Mesenchymal stem cell (in vitro differentiated cells and primary cell): ENCODE measurements at regions not wholly inside any gene's neighbourhood (a gene's known extent, or its start where the extent isn't known, plus 50 kb on each side); places are given as distances from the start of the nearest gene placed in this dataset.
A peak's percentile ranks its signal among the peaks of the same experiment; 100 is the strongest.
"Not testable (repeated sequence)": the region's sequence is repeated elsewhere in the genome, so short reads cannot be mapped to it uniquely, and the experiment has no call there.

Experiments
- DNase-seq: peaks from one replicate; pipeline ENCODE4 v3.0.0-alpha.2; 2013
- H2AFZ ChIP-seq: one replicate; pipeline ENCODE4 v1.6.1; 2013; ENCODE audit warnings: low read depth, mild to moderate bottlenecking, control low read depth, inconsistent platforms, low read length, moderate library complexity
- H2AK5ac ChIP-seq: 2 replicates; pipeline ENCODE4 v1.6.1; 2013; ENCODE audit warnings: low read length, moderate library complexity, mild to moderate bottlenecking, inconsistent platforms; ENCODE audit not compliant: severe bottlenecking
- H2BK120ac ChIP-seq: one replicate; pipeline ENCODE4 v1.6.1; 2013; ENCODE audit warnings: low read depth, mild to moderate bottlenecking, inconsistent platforms, low read length, moderate library complexity
- H2BK12ac ChIP-seq, 2 experiments: one replicate each; pipeline ENCODE4 v1.6.1; 2013; ENCODE audit warnings: inconsistent platforms in 2 of 2, low read length in 2 of 2, mild to moderate bottlenecking in 2 of 2, moderate library complexity in 2 of 2, control low read depth in 1 of 2
- H2BK15ac ChIP-seq: one replicate; pipeline ENCODE4 v1.6.1; 2013; ENCODE audit warnings: mild to moderate bottlenecking, low read depth, inconsistent platforms; ENCODE audit not compliant: poor library complexity, severe bottlenecking
- H2BK5ac ChIP-seq: 2 replicates; pipeline ENCODE4 v1.6.1; 2013; ENCODE audit warnings: low read depth, mild to moderate bottlenecking, low read length, control low read depth, inconsistent platforms; ENCODE audit not compliant: poor library complexity, severe bottlenecking
- H3K14ac ChIP-seq, 2 experiments: one replicate each; pipeline ENCODE4 v1.6.1; 2013; ENCODE audit warnings: inconsistent platforms in 2 of 2, low read length in 2 of 2, control low read depth in 1 of 2, mild to moderate bottlenecking in 1 of 2, moderate library complexity in 1 of 2
- H3K18ac ChIP-seq, 2 experiments: one replicate each; pipeline ENCODE4 v1.6.1; 2013; ENCODE audit warnings: inconsistent platforms in 2 of 2, low read length in 2 of 2, control low read depth in 1 of 2, low read depth in 1 of 2, mild to moderate bottlenecking in 1 of 2
- H3K23ac ChIP-seq, 2 experiments: one replicate each; pipeline ENCODE4 v1.6.1; 2013; ENCODE audit warnings: inconsistent platforms in 2 of 2, low read length in 2 of 2, mild to moderate bottlenecking in 2 of 2, moderate library complexity in 2 of 2, control low read depth in 1 of 2
- H3K27ac ChIP-seq: 2 replicates; pipeline ENCODE4 v1.5.1; 2013; ENCODE audit warnings: mild to moderate bottlenecking, moderate library complexity, low read length, control low read depth, inconsistent platforms; ENCODE audit not compliant: poor library complexity, severe bottlenecking
- H3K27me3 ChIP-seq, 2 experiments: 2 replicates each; pipeline versions ENCODE4 v1.6.1 to v1.7.0; 2013; ENCODE audit warnings: low read length in 2 of 2, mild to moderate bottlenecking in 2 of 2, moderate library complexity in 2 of 2, control low read depth in 1 of 2, inconsistent platforms in 1 of 2; ENCODE audit not compliant: control insufficient read depth in 1 of 2, insufficient read depth in 1 of 2
- H3K36me3 ChIP-seq, 2 experiments: 2 replicates each; pipeline versions ENCODE4 v1.6.1 to v1.7.0; 2013; ENCODE audit warnings: low read length in 2 of 2, control low read depth in 1 of 2, inconsistent platforms in 1 of 2, low read depth in 1 of 2, mild to moderate bottlenecking in 1 of 2; ENCODE audit not compliant: insufficient read depth in 2 of 2, control insufficient read depth in 1 of 2
- H3K4ac ChIP-seq, 2 experiments: one replicate each; pipeline ENCODE4 v1.6.1; 2013; ENCODE audit warnings: inconsistent platforms in 2 of 2, low read length in 2 of 2, mild to moderate bottlenecking in 2 of 2, moderate library complexity in 2 of 2, control low read depth in 1 of 2, low read depth in 1 of 2
- H3K4me1 ChIP-seq: 2 replicates; pipeline ENCODE4 v1.6.1; 2013; ENCODE audit warnings: low read depth, low read length, control low read depth; ENCODE audit not compliant: control insufficient read depth, insufficient read depth
- H3K4me2 ChIP-seq: 2 replicates; pipeline ENCODE4 v1.6.1; 2013; ENCODE audit warnings: low read length, mild to moderate bottlenecking, inconsistent platforms; ENCODE audit not compliant: poor library complexity, severe bottlenecking
- H3K4me3 ChIP-seq, 2 experiments: 2 replicates each; pipeline versions ENCODE4 v1.5.1 to v1.7.0; 2013; ENCODE audit warnings: low read length in 2 of 2, mild to moderate bottlenecking in 2 of 2, control low read depth in 1 of 2, low read depth in 1 of 2; ENCODE audit not compliant: insufficient read depth in 1 of 2
- H3K79me1 ChIP-seq: replicated peaks from 2 replicates; pipeline ENCODE4 v1.6.1; 2013; ENCODE audit warnings: mild to moderate bottlenecking, control low read depth, low read length, inconsistent platforms; ENCODE audit not compliant: poor library complexity, severe bottlenecking
- H3K9ac ChIP-seq: 2 replicates; pipeline ENCODE4 v1.7.0; 2013; ENCODE audit warnings: mild to moderate bottlenecking, low read length, moderate library complexity
- H3K9me3 ChIP-seq: 2 replicates; pipeline ENCODE4 v1.7.0; 2013; ENCODE audit warnings: mild to moderate bottlenecking, low read length; ENCODE audit not compliant: control insufficient read depth
- H4K8ac ChIP-seq: one replicate; pipeline ENCODE4 v1.6.1; 2013; ENCODE audit warnings: inconsistent platforms, mild to moderate bottlenecking, low read length, moderate library complexity
- H4K91ac ChIP-seq: one replicate; pipeline ENCODE4 v1.6.1; 2013; ENCODE audit warnings: mild to moderate bottlenecking, low read length, inconsistent platforms
- WGBS: methylation state at CpG from one replicate; pipeline ENCODE4 v1.1.7; 2013; ENCODE audit warnings: mixed read lengths; 5-methylcytosine and 5-hydroxymethylcytosine counted together

- H3K4me2 ChIP-seq, H3K23ac ChIP-seq, H3K4ac ChIP-seq, H4K8ac ChIP-seq, H2AK5ac ChIP-seq, DNase-seq, H3K18ac ChIP-seq, H3K36me3 ChIP-seq, H4K91ac ChIP-seq, H2BK120ac ChIP-seq, H3K9ac ChIP-seq, H2BK15ac ChIP-seq, H2BK5ac ChIP-seq, H3K79me1 ChIP-seq, H3K14ac ChIP-seq, H3K27me3 ChIP-seq, H3K4me1 ChIP-seq, H3K9me3 ChIP-seq, H3K4me3 ChIP-seq, H2AFZ ChIP-seq, H3K27ac ChIP-seq, H2BK12ac ChIP-seq: not testable (repeated sequence)
- WGBS: no CpG with 5 or more reads among the region's 6 CpGs
Measured at GRCh38 chr3:22849583-22849982, 353.5 kb upstream of the UBE2E2 start.

- Histone ChIP-seq H2BK12ac (no peak overlapping the region), H2BK15ac (no peak overlapping the region), H3K4me1 (no peaks in the 10 kb centered on the region), H2BK120ac (no peak overlapping the region), H3K23ac (no peak overlapping the region), H3K9me3 (no peaks in the 10 kb centered on the region), H4K8ac (no peak overlapping the region), H3K27me3 (no peaks in the 10 kb centered on the region), H2AFZ (no peak overlapping the region), H3K27ac (no peak overlapping the region), H4K91ac (no peak overlapping the region), H3K18ac (no peak overlapping the region), H2BK5ac (no peak overlapping the region), H2AK5ac (no peak overlapping the region), H3K14ac (no peak overlapping the region), H3K4me2 (no peak overlapping the region), H3K4ac (no peak overlapping the region), H3K36me3 (no peaks in the 10 kb centered on the region), H3K4me3 (no peak overlapping the region), H3K9ac (no peak overlapping the region), H3K79me1 (no peaks in the 10 kb centered on the region)
- DNase-seq: no peak
- 77% methylated on average over 2 of the region's 3 CpGs for WGBS
Measured at GRCh38 chr3:22856811-22857210, 346.3 kb upstream of the UBE2E2 start.

GRCh38 chr3:22858486-22858885, 344.6 kb upstream of the UBE2E2 start:
- H2AK5ac ChIP-seq: no peak overlapping the region
- 80% methylated on average over 2 of the region's 2 CpGs for WGBS

DNA sequence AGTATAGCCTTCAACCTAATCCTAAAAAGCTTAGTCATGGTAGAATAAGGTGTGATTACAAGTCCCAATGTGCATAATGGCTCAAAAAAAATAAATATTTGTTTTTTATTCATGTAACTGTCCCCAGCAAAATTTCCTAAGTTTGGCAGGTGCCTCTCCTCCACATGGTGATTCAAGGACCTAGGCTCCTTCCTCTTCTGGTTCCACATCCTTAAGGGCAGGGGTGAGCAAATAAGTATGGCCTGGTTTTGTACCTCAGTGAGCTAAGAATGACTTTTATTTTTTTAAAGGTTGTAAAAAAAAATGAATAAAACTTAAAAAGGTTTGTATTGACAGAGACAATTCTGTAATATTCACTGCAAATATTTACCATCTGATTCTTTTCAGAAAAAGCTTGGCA, 343.5 kb upstream of the UBE2E2 start:
- H4K8ac ChIP-seq: no peak overlapping the region
- no peak overlapping the region for H3K14ac ChIP-seq
- H3K4ac ChIP-seq: no peak overlapping the region
- no peaks in the 10 kb centered on the region for H3K27me3 ChIP-seq
- H4K91ac ChIP-seq: no peak overlapping the region
- no peak overlapping the region for H2AK5ac ChIP-seq
- H3K23ac ChIP-seq: no peak overlapping the region
- H3K18ac ChIP-seq: no peak overlapping the region
- no peak overlapping the region for H2BK12ac ChIP-seq
- H3K9me3 ChIP-seq: no peaks in the 10 kb centered on the region
- no peak overlapping the region for H3K27ac ChIP-seq
- no peak overlapping the region for H3K9ac ChIP-seq
- no peak overlapping the region for H2BK120ac ChIP-seq
- H2BK5ac ChIP-seq: no peak overlapping the region
- no peaks in the 10 kb centered on the region for H3K79me1 ChIP-seq
- no peak overlapping the region for H2AFZ ChIP-seq
- DNase-seq: no peak
- no peak overlapping the region for H3K4me2 ChIP-seq
- no peaks in the 10 kb centered on the region for H3K4me1 ChIP-seq
- H2BK15ac ChIP-seq: no peak overlapping the region
- H3K36me3 ChIP-seq: no peaks in the 10 kb centered on the region
- no peak overlapping the region for H3K4me3 ChIP-seq

More at GRCh38 chr3:22858486-22858885, 344.6 kb upstream of the UBE2E2 start:
- H4K91ac ChIP-seq: no peak overlapping the region
- no peak overlapping the region for H4K8ac ChIP-seq
- no peak overlapping the region for H3K4me3 ChIP-seq
- no peak overlapping the region for H3K14ac ChIP-seq
- peak overlapping the region; percentile 44 for H2BK5ac ChIP-seq
- no peak overlapping the region for H2BK15ac ChIP-seq
- no peaks in the 10 kb centered on the region for H3K27me3 ChIP-seq
- no peak overlapping the region for H2AFZ ChIP-seq
- no peak overlapping the region for H3K23ac ChIP-seq
- H3K4me2 ChIP-seq: no peak overlapping the region
- H3K36me3 ChIP-seq: no peaks in the 10 kb centered on the region
- no peak for DNase-seq
- no peak overlapping the region for H3K27ac ChIP-seq
- H3K9me3 ChIP-seq: no peaks in the 10 kb centered on the region
- no peak overlapping the region for H3K18ac ChIP-seq
- H3K4ac ChIP-seq: no peak overlapping the region
- no peaks in the 10 kb centered on the region for H3K79me1 ChIP-seq
- H3K9ac ChIP-seq: no peak overlapping the region
- no peak overlapping the region for H2BK120ac ChIP-seq
- no peaks in the 10 kb centered on the region for H3K4me1 ChIP-seq
- H2BK12ac ChIP-seq: no peak overlapping the region
